Daoy (cell line): ENCODE measurements at regions not wholly inside any gene's neighbourhood (a gene's known extent, or its start where the extent isn't known, plus 50 kb on each side); places are given as distances from the start of the nearest gene placed in this dataset.
A peak's percentile ranks its signal among the peaks of the same experiment; 100 is the strongest.
"Not testable (repeated sequence)": the region's sequence is repeated elsewhere in the genome, so short reads cannot be mapped to it uniquely, and the experiment has no call there.

Experiments used
- DNase-seq: peaks from one replicate; pipeline ENCODE4 v3.0.0-alpha.2; 2015; ENCODE audit warnings: low read depth

DNA sequence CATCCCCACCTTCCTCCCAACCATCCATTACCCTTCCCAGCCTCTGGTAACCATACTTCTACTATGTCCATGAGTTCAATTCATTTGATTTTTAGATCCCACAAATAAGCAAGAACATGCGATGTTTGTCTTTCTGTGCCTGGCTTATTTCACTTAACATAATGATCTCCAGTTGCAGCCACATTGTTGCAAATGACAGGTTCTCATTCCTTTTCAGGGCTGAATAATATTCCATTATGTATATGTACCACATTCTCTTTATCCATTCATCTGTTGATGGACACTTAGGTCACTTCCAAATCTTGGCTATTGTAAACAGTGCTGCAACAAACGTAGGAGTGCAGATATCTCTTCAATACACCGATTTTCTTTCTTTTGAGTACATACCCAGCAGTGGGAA, 522.1 kb downstream of the TMEM114 start:
- not testable (repeated sequence) for DNase-seq

DNA sequence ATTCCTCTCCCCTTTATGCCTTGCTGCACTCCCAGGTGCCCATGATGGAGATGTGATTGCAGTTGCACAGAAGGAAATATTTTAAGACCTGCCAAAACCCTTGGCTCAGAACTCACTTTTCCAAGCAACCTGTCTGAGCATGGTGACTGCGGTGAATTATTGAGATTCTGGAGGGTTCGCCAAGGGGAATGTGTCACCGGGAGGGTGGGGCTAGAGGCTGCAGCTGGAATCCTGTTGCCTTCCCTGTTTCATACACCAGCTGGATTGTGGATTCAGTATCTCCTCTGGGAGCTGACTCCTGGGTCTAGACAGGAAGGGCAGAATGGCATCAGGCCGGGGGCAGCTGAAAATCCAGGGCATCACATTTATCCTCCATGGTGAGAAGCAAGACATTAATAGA, 527.2 kb downstream of the TMEM114 start:
- peak; percentile 21 for DNase-seq

DNA sequence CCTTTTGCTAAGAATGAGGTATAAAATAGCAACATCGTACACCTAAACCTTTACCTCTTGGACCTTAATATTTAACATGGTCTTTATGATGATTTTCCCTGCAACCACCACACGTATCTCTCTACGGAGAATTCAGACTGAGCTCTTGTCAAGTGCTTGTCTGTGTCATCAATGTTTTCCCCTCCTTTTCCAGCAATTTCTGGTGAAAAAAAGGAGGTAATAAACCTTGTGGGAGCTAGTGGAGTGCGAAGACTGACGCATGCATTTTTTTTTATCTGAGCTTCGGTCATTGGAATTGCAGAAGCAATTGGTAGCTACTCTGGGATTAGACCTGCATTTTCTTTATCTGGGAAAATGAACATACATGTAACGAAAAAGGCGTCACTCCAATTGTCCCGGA, 527.6 kb downstream of the TMEM114 start:
- no peak for DNase-seq

DNA sequence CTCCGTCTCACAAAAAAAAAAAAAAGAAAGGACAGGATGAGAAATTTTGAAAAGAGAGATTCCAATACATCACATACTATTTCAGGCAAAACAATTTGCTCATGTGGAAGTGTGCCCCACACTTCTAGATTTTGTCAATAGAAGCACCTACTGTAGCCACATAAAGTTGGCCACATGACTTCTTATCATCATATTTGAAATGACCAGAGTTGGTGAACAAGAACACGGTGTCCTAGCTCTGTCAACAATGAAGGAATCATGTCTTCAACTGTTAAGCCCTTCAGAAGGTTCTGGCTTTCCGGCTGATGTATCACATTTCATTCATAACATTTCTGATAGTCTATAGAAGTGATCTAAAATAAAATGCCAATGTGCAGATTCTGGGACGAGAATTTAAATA, 534.5 kb downstream of the TMEM114 start:
- no peak for DNase-seq

DNA sequence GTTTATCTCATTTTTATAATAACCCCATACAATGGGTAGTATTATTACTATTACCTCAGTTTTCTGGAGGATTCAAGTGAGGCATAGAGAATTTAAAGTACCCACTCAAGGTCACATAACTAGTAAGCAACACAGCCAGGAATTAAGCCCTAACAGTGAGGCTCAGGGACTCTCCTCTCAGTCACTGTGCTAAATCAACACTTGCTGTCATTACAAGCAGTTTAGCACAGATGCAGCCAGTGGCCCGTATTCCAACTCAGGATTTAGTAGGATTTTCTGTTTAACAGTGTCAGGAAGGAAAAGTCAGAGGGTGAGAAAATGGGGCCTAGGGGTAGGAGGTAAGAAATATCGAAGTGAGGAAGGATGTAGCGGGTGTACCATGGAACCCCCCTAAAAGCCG, 536.9 kb downstream of the TMEM114 start:
- no peak for DNase-seq

DNA sequence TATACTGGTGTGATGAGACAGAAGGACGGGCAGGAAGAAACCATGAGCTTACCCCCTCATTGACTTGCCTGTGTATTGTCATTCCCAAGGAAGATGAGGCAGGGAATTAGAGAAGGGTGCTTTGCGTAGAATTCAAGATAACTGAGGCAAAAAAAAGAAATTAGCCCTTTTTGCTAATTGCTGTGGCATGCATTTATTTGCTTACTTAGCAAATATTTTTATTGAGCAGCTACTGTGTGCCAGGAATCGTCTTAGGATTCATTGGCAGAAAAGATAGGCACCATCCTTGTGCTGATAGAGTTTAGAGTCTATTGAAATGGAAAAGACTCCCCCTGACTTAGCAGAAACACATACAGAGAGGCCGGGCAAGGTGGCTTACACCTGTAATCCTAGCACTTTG, 541.9 kb downstream of the TMEM114 start:
- DNase-seq = no peak

DNA sequence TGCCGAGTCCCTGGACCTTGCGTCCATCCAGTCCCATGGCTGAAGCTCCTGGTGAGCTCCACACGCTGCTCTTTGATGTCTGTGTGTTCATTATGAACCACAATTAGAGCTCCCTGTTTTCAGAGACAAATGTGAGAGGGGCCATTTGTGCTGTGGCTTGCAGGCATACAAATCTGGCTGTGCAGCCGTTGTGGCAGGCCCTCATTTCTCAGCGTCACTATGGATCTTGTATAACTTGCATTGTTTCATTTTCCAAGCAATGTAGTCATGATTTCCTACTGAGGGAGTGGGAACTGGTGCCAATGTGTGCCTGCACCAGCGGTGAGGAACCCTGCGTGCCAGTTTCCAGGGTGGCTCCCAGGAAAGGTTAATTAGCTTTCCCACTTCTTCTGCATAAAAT, 542.6 kb downstream of the TMEM114 start:
- no peak for DNase-seq

DNA sequence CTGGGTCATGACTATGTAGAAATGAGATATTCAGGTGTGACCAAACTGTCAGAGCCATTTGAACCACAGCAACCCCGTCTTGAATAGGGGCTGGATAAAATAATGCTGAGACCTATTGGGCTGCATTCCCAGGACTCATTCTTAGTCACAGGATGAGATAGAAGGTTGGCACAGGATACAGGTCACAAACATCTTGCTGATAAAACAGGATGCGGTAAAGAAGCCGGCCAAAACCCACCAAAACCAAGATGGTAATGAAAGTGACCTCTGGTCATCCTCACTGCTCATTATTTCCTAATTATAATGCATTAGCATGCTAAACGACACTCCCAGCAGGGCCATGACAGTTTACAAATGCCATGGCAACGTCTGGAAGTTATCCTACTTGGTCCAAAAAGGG, 545.5 kb downstream of the TMEM114 start:
- DNase-seq = peak; percentile 69

DNA sequence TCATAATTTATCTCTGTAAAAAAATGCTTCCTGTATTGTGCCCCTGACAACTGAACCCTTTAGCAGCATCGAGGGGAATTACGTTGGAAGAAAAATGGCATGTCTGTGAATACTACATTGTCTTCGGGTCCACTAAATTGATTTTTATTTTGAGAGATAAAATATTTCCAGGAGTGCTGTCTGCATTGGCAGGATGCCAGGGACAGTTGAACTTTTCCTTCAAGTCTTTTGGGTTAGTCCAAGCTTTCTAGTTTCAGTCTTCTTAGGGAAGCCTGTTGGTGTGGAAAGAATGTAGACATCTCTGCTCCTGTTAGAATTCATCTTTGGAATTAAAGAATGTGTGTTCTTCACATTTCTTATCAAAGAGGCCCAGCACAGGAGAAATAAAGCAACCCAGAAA, 557.9 kb downstream of the TMEM114 start:
- DNase-seq = no peak

DNA sequence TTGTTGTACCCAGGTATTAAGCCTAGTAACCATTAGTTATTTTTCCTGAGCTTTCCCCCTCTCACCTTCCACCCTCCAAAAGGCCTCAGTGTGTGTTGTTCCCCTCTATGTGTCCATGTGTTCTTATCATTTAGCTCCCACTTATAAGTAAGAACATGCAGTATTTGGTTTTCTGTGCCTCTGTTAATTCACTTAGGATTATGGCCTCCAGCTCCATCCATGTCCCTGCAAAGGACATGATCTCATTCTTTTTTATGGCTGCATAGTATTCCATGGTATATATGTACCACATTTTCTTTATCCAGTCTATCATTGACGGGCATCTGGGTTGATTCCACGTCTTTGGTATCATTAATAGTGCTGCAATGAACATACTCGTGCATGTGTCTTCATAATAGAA, 560.3 kb downstream of the TMEM114 start:
- DNase-seq = not testable (repeated sequence)

DNA sequence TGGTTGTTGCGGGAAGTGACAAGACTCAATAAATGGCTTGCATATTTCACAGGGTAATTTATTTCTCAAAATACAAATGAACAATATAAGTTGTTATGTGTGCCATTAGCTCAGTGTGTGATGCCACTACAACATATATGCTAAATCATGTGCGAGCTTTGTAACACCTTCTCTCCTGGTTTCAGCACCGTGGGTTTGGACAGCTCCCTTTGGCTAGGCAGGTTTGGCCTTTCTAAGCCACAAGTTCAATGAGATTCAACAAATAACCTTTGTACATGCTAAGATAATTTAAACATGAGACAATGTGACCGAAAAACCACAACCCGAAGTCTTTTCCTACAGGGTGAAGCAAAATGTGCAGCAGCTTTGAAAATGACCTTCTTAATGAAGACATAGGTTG, 563.9 kb downstream of the TMEM114 start:
- DNase-seq = peak; percentile 22

DNA sequence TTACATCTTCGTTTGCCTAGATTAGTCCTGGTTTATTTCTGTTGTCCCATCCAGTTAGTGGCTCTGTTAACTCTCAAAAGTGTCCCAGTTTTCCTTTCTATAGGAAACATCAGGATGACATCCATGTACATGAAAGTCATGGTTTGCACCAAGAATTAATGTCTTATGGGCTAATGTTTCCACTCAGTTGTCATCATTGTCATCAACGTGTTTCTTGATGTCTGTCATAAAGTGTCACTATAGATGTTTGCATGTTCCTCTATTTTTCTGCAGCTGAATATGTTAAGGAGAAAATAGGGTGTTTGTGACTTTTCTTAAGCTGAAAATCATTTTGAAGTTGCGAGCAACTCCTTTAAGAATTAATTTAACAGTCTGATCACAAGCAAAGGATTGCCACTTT, 567.0 kb downstream of the TMEM114 start:
- DNase-seq = no peak

DNA sequence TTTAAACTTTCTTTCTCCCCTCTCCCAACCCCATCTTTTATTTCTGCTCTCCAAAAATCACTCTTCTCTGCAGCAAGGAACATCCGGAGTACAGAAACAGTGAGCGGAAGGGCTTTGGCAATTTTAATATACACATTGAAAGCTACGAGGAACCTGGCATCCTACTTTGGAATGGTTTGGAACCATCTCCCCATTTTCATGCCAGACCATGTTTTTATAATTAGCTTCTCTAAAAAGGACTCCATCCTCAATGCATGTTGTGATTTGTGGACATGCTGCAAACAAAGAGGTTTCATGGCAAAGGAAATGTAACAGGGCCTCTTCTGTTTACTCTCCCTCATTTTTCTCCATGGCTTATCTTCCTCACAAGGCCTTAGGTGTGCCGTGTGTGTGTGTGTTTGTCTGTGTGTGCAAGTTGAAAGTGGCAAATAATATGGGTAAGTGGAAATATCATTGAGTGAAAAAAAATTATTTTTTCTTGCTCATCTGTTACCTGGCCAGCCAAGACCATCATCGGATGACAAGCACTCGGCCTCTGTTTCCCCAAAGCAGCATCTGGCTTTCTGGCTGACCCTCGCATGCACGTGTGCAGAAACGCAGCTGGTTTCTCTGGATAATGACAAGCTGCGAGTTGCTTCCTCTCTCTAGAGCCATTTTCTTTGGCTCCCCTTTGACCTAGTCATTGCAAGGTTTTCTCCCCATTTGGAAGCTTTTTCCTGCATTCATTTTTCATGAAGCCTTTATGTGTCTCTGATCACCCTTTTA, 585.0 kb downstream of the TMEM114 start:
- DNase-seq = no peak

DNA sequence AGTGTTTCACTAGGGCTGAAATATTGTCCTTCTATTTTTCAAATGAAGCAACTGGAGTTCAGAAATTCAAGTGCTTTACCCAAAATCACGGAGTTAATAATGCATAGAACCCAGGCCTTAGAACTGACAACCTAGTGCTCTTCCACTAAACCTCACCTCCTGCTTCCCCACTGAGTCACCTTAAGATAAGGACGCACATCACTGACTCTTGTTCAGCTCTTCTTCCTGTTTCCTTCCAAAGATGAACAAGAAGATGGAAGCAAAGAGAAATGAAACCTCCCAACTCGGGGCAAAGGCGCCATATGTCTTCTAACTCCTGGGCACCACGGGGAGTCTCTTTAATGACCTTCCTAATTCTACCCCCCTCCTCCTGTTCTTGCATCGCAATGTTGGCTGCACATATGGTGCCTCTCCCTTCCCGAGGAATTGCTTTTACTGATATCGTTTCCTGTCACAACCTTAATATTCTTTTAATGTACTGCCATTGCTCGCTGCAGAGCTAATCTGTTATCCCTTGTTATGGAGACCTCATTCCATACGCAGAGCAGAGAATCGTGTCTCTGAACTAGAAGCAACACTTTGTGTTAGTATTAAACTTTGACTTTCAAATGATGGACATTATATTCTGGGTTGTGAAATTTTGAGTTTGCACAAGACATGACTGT, 591.4 kb downstream of the TMEM114 start:
- DNase-seq = peak; percentile 18

DNA sequence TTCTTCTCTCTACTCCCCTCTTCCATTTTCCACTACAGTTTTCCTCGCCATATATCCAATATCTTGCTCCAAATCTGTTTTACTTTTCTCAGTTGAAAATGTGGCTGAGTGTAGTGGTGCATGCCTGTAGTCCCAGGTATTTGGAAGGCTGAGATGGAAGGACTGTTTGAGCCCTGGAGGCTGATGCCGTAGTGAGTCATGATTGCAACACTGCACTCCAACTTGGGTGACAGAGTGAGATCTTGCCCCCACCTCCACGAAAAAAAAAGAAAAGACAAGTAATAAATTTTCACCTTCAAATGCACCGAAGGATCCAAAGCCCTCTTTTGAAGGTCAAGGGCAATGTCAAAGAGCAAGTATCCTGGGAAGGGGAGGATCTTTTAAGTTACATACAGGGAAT, 592.3 kb downstream of the TMEM114 start:
- DNase-seq = peak; percentile 35

DNA sequence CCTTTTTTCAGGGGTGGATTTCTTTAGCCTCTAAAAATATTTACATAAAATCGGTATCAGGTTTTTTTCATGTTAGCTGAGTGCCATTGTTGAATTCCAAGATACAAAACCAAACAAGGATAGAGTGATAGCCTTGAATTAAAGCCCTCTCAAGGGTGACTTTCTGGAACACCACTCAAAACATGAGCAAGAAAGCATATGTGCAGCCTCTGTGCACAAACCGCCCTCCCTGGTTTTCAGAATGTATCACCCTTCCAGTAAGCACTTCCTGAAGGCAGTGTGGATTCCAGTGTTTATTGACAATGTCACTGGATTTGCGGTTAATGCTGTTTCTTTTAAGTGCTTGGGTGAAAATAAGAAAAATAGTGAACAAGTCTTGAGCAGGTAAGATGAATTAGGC, 597.7 kb downstream of the TMEM114 start:
- peak; percentile 44 for DNase-seq

DNA sequence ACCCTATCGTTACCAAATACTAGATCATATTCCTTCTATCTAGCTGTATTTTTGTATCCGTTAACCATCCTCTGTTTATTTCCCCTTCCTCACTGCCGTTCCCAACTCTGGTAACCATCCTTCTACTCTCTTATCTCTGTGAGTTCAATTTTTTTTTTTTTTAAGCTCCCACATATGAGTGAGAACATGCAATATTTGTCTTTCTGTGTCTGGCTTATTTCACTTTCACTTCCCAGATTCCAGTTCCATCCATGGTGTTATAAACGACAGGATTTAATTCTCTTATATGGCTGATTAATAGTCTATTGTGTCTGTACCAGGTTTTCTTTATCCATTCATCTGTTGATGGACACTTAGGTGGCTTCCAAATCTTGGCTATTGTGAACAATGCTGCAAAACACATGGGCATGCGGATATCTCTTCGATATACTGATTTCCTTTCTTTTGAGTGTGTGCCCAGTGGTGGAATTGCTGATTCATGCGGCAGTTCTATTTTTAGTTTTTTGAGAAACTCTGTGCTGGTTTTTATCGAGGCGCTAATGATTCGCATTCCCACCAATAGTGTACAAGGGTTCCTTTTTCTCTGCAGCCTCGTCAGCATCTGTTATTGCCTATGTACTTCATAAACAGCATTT, 599.6 kb downstream of the TMEM114 start:
- peak; percentile 29 for DNase-seq

DNA sequence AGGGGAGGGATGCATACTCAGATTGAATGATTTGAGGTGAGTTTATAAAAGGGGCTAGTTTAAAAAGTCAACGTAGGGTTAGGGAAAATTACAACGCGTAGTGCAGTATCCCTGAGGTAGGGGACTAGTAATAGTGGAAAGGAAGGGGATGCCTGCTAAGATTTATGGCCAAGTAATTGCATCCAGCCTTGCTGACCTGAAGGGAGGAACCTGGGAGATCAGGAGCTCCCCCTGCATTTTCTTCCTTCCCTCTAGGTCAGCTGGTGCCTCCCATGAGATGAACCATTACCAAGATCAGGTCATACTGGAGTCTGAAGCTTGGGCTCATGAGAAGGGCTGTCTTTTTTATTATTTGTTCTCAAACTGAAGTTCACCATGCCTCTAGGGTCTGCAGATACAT, 606.6 kb downstream of the TMEM114 start:
- DNase-seq = no peak

DNA sequence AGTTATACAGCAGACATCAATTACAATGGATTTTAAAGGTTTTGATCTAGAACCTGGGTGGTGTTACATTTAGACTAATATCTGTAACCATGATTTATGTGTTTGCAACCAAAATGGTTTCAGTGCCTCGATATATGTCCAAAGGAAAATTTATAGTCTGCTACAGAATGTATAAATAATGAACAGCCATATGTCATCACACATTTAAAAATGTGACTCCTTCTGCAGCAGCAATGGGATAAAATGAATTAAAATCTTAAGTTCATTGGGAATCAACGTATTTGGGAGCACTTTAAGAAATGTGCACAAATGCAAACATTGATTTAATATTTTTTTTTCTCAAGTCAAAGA, 610.2 kb downstream of the TMEM114 start:
- DNase-seq = no peak

DNA sequence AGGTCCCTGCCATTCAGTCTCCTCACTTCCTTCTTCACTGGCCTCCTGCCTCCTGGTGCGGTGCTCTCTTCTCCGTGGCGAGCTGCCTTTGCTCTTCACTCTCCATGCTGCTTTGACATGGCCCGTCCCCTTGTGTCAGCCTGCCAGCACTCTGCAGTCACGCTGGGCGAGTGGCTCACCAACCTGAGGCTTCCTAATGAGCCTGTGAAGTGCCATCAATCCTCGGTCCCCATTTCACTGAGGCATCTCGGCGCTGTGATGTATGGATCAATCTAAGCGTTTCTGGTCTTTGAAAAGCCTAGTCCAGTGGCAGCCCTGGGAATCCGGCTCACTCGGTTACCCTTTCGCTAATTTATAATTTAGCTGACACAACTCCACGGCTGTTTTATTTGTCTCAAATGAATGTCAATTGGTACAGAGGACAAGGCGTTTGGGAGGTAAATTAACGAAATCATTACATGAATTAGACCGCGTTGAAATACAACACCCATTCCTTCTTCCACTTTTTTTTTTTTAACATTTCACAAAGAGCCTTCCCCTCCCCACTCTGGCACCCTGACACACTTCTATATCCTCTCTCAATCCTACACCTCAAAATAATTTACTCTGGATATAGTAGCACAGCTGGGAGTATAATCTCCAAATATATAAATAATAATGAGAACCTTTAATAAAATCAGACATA, 610.7 kb downstream of the TMEM114 start:
- DNase-seq = no peak

DNA sequence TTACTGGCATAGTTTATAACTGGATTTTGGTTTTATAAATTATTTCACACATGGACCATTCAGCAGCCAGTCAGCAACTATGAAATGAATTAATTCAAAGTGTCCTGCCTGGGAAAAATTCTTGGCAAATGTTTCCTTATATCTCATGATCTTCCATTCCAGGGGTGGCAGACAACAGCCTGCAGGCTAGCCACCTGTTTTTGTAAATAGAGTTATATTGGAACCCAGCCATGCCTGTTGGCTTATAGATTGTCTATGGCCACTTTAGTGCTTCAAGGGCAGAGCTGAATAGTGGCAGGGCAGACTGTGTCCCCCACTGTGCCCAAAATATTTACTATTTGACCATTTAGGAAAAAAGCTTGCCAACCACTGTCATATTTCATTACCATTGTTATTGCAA, 613.7 kb downstream of the TMEM114 start:
- DNase-seq = no peak

DNA sequence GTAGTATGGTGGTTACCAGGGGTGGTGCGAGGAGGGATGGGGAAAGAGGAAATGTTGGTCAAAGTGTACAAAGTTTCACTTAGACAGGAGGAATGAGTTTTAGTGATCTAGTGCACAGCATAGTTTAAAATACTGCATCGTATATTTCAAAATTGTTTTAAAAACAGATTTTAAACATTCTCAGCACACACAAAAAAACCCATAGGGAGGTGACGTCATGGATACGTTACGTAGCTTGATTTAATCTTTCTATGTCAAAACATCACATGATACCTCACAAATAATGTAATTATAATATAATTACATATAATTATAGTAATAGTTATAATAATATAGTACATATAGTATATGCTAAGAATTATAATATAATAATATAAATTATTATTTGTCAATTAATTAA, 614.2 kb downstream of the TMEM114 start:
- DNase-seq = no peak
